ENCODE measurements at regions not wholly inside any gene's neighbourhood (a gene's known extent, or its start where the extent isn't known, plus 50 kb on each side); places are given as distances from the start of the nearest gene placed in this dataset.
"Not testable (repeated sequence)": the region's sequence is repeated elsewhere in the genome, so short reads cannot be mapped to it uniquely, and the experiment has no call there.

GRCh38 chr1:121013181-121013580 lies 123.6 kb downstream of the PPIAL4A start:
- not testable (repeated sequence) for H3K79me1 ChIP-seq (ENCODE audit: low read length); H4K8ac ChIP-seq (ENCODE audit: low read depth, low read length)

GRCh38 chr1:121016182-121017028 lies 126.8 kb downstream of the PPIAL4A start:
- not testable (repeated sequence) for H3K14ac ChIP-seq (ENCODE audit: low read length); H3K36me3 ChIP-seq (ENCODE audit: control insufficient read depth in 1 of 2, insufficient read depth in 2 of 2, low read length in 2 of 2); H3K23ac ChIP-seq (ENCODE audit: low read length); H3K4ac ChIP-seq (ENCODE audit: low read depth, low read length); H3K9me3 ChIP-seq (ENCODE audit: insufficient read depth, low read depth, low read length); H3K4me1 ChIP-seq (ENCODE audit: control insufficient read depth in 1 of 2, insufficient read depth in 2 of 2, low read length in 2 of 2); H3K27ac ChIP-seq (ENCODE audit: low read depth, low read length); H4K91ac ChIP-seq (ENCODE audit: low read depth, low read length); H2AK5ac ChIP-seq (ENCODE audit: low read length); H3K18ac ChIP-seq (ENCODE audit: low read length); H4K8ac ChIP-seq (ENCODE audit: low read depth, low read length); H3K4me2 ChIP-seq (ENCODE audit: low read length); H3K79me2 ChIP-seq (ENCODE audit: control insufficient read depth, insufficient read depth, low read length, poor library complexity); H3K27me3 ChIP-seq (ENCODE audit: insufficient read depth, low read length); H2BK12ac ChIP-seq (ENCODE audit: low read length); H3K79me1 ChIP-seq (ENCODE audit: low read length); H2BK5ac ChIP-seq (ENCODE audit: low read depth, low read length, poor library complexity); H4K12ac ChIP-seq (ENCODE audit: low read depth, low read length); H2AFZ ChIP-seq (ENCODE audit: insufficient read depth, low read length, poor library complexity); H3K4me3 ChIP-seq (ENCODE audit: low read depth, low read length); H2BK120ac ChIP-seq (ENCODE audit: insufficient read depth, low read length, poor library complexity); H3K9ac ChIP-seq (ENCODE audit: low read length)
- WGBS (ENCODE audit: extremely low coverage, insufficient coverage, insufficient read length): no CpG with 5 or more reads among the region's 32 CpGs
- DNase-seq: peak; percentile 31 to 73

More at GRCh38 chr1:121013181-121013580, 123.6 kb downstream of the PPIAL4A start:
- H3K79me2 ChIP-seq (ENCODE audit: control insufficient read depth, insufficient read depth, low read length, poor library complexity); H3K9me3 ChIP-seq (ENCODE audit: insufficient read depth, low read depth, low read length); H3K4ac ChIP-seq (ENCODE audit: low read depth, low read length); H3K27me3 ChIP-seq (ENCODE audit: insufficient read depth, low read length); H3K4me1 ChIP-seq (ENCODE audit: control insufficient read depth in 1 of 2, insufficient read depth in 2 of 2, low read length in 2 of 2); H3K4me2 ChIP-seq (ENCODE audit: low read length); H3K27ac ChIP-seq (ENCODE audit: low read depth, low read length); H3K14ac ChIP-seq (ENCODE audit: low read length); H2BK5ac ChIP-seq (ENCODE audit: low read depth, low read length, poor library complexity); H4K91ac ChIP-seq (ENCODE audit: low read depth, low read length); H2AK5ac ChIP-seq (ENCODE audit: low read length); H4K12ac ChIP-seq (ENCODE audit: low read depth, low read length); H3K18ac ChIP-seq (ENCODE audit: low read length); H2BK120ac ChIP-seq (ENCODE audit: insufficient read depth, low read length, poor library complexity); H3K23ac ChIP-seq (ENCODE audit: low read length); H3K4me3 ChIP-seq (ENCODE audit: low read depth, low read length); H3K9ac ChIP-seq (ENCODE audit: low read length); H2AFZ ChIP-seq (ENCODE audit: insufficient read depth, low read length, poor library complexity); DNase-seq; H2BK12ac ChIP-seq (ENCODE audit: low read length); H3K36me3 ChIP-seq (ENCODE audit: control insufficient read depth in 1 of 2, insufficient read depth in 2 of 2, low read length in 2 of 2): not testable (repeated sequence)
- no CpG with 5 or more reads among the region's 1 CpG for WGBS (ENCODE audit: extremely low coverage, insufficient coverage, insufficient read length)

- not testable (repeated sequence) for H3K4ac ChIP-seq (ENCODE audit: low read depth, low read length); H3K4me3 ChIP-seq (ENCODE audit: low read depth, low read length); H2BK120ac ChIP-seq (ENCODE audit: insufficient read depth, low read length, poor library complexity); H4K12ac ChIP-seq (ENCODE audit: low read depth, low read length); H3K27ac ChIP-seq (ENCODE audit: low read depth, low read length); DNase-seq; H3K79me2 ChIP-seq (ENCODE audit: control insufficient read depth, insufficient read depth, low read length, poor library complexity); H3K18ac ChIP-seq (ENCODE audit: low read length); H3K79me1 ChIP-seq (ENCODE audit: low read length); H2AFZ ChIP-seq (ENCODE audit: insufficient read depth, low read length, poor library complexity); H3K9ac ChIP-seq (ENCODE audit: low read length); H3K4me1 ChIP-seq (ENCODE audit: control insufficient read depth in 1 of 2, insufficient read depth in 2 of 2, low read length in 2 of 2); H2BK12ac ChIP-seq (ENCODE audit: low read length); H3K14ac ChIP-seq (ENCODE audit: low read length); H3K23ac ChIP-seq (ENCODE audit: low read length); H4K8ac ChIP-seq (ENCODE audit: low read depth, low read length); H3K27me3 ChIP-seq (ENCODE audit: insufficient read depth, low read length); H3K36me3 ChIP-seq (ENCODE audit: control insufficient read depth in 1 of 2, insufficient read depth in 2 of 2, low read length in 2 of 2); H3K9me3 ChIP-seq (ENCODE audit: insufficient read depth, low read depth, low read length); H3K4me2 ChIP-seq (ENCODE audit: low read length); H2BK5ac ChIP-seq (ENCODE audit: low read depth, low read length, poor library complexity); H2AK5ac ChIP-seq (ENCODE audit: low read length); H4K91ac ChIP-seq (ENCODE audit: low read depth, low read length)
- WGBS (ENCODE audit: extremely low coverage, insufficient coverage, insufficient read length): no CpG with 5 or more reads among the region's 17 CpGs
Measured at GRCh38 chr1:121019715-121020349, 130.3 kb downstream of the PPIAL4A start.

GRCh38 chr1:121020350-121021236 lies 131.0 kb downstream of the PPIAL4A start:
- not testable (repeated sequence) for H3K23ac ChIP-seq (ENCODE audit: low read length); H3K9me3 ChIP-seq (ENCODE audit: insufficient read depth, low read depth, low read length); H3K27me3 ChIP-seq (ENCODE audit: insufficient read depth, low read length); H3K4ac ChIP-seq (ENCODE audit: low read depth, low read length); H2BK12ac ChIP-seq (ENCODE audit: low read length); H4K12ac ChIP-seq (ENCODE audit: low read depth, low read length); H3K79me2 ChIP-seq (ENCODE audit: control insufficient read depth, insufficient read depth, low read length, poor library complexity); H3K36me3 ChIP-seq (ENCODE audit: control insufficient read depth in 1 of 2, insufficient read depth in 2 of 2, low read length in 2 of 2); H4K91ac ChIP-seq (ENCODE audit: low read depth, low read length); H2AK5ac ChIP-seq (ENCODE audit: low read length); H2AFZ ChIP-seq (ENCODE audit: insufficient read depth, low read length, poor library complexity); H3K4me1 ChIP-seq (ENCODE audit: control insufficient read depth in 1 of 2, insufficient read depth in 2 of 2, low read length in 2 of 2); H3K14ac ChIP-seq (ENCODE audit: low read length); H3K79me1 ChIP-seq (ENCODE audit: low read length); H2BK120ac ChIP-seq (ENCODE audit: insufficient read depth, low read length, poor library complexity); H3K9ac ChIP-seq (ENCODE audit: low read length); H2BK5ac ChIP-seq (ENCODE audit: low read depth, low read length, poor library complexity); H3K18ac ChIP-seq (ENCODE audit: low read length); H3K27ac ChIP-seq (ENCODE audit: low read depth, low read length); H4K8ac ChIP-seq (ENCODE audit: low read depth, low read length)
- H3K4me2 ChIP-seq (ENCODE audit: low read length): peak overlapping the region; percentile 44
- no CpG with 5 or more reads among the region's 37 CpGs for WGBS (ENCODE audit: extremely low coverage, insufficient coverage, insufficient read length)
- DNase-seq: peak; percentile 54 to 76
- H3K4me3 ChIP-seq (ENCODE audit: low read depth, low read length): peak overlapping the region; percentile 55
